Fibroblast of mammary gland (primary cell): ENCODE measurements at regions not wholly inside any gene's neighbourhood (a gene's known extent, or its start where the extent isn't known, plus 50 kb on each side); places are given as distances from the start of the nearest gene placed in this dataset.

ENCODE experiments used
- DNase-seq: peaks from one replicate; pipeline ENCODE4 v3.0.0-alpha.2; 2010; ENCODE audit warnings: low read depth
- H3K4me3 ChIP-seq: 2 replicates; pipeline ENCODE4 v1.5.1; 2011; ENCODE audit warnings: low read depth, mild to moderate bottlenecking, low read length, moderate library complexity; ENCODE audit not compliant: control insufficient read depth
- CTCF ChIP-seq: conservative IDR thresholded peaks from 2 replicates; pipeline ENCODE4 v1.5.1; 2011; ENCODE audit warnings: low read depth, low read length, inconsistent platforms; ENCODE audit not compliant: control insufficient read depth, insufficient read depth

- no peak overlapping the region for H3K4me3 ChIP-seq
- TF ChIP-seq CTCF = no peak
Measured at GRCh38 chr2:143885461-143885860, 634.5 kb downstream of the ZEB2 start.

GRCh38 chr2:143881246-143881645 lies 638.7 kb downstream of the ZEB2 start:
- H3K4me3 ChIP-seq = no peak overlapping the region
- TF ChIP-seq CTCF = no peak
- DNase-seq = no peak

More at GRCh38 chr2:143885461-143885860, 634.5 kb downstream of the ZEB2 start:
- peak; percentile 4 for DNase-seq

GRCh38 chr2:143877876-143878530 lies 641.9 kb downstream of the ZEB2 start:
- TF ChIP-seq CTCF = no peak
- no peak for DNase-seq

GRCh38 chr2:143877056-143877455 lies 642.9 kb downstream of the ZEB2 start:
- H3K4me3 ChIP-seq = no peak overlapping the region
- no peak for TF ChIP-seq CTCF
- no peak for DNase-seq

More at GRCh38 chr2:143877876-143878530, 641.9 kb downstream of the ZEB2 start:
- H3K4me3 ChIP-seq = no peak overlapping the region

GRCh38 chr2:143875295-143876233 lies 644.4 kb downstream of the ZEB2 start:
- TF ChIP-seq CTCF = no peak
- no peak for DNase-seq

GRCh38 chr2:143873886-143874285 lies 646.0 kb downstream of the ZEB2 start:
- TF ChIP-seq CTCF = no peak
- DNase-seq = no peak
- H3K4me3 ChIP-seq = no peak overlapping the region

More at GRCh38 chr2:143875295-143876233, 644.4 kb downstream of the ZEB2 start:
- H3K4me3 ChIP-seq = no peak overlapping the region
